ENCODE measurements at regions not wholly inside any gene's neighbourhood (a gene's known extent, or its start where the extent isn't known, plus 50 kb on each side); places are given as distances from the start of the nearest gene placed in this dataset.

GRCh38 chr16:6571044-6571443 lies 761.6 kb upstream of the RBFOX1 start:
- no peak for ATAC-seq
- TF ChIP-seq CTCF (IDR thresholded peaks at IDR 0.05), result no peak
- Histone ChIP-seq H3K4me1 (no peaks in the 10 kb centered on the region), H3K9me3 (no peaks in the 10 kb centered on the region), H3K4me3 (no peak overlapping the region), H3K27me3 (peaks cover 0 to 5% (median 0%) of the 10 kb centered on the region in 4 donors), H3K36me3 (no peaks in the 10 kb centered on the region), H3K27ac (no peak overlapping the region)
- FAIRE-seq, result no peak
- DNase-seq, result no peak
- WGBS, 2 donors, result 31 to 33% methylated on average over 5 of the region's 5 CpGs
- intact Hi-C loops (cut with DNase I), result no loop called here

- H3K9me3 ChIP-seq, result no peaks in the 10 kb centered on the region
- intact Hi-C loops (cut with DNase I), result no loop called here
Measured at GRCh38 chr16:6570530-6570929, 762.1 kb upstream of the RBFOX1 start.

GRCh38 chr16:6562986-6563385 lies 769.7 kb upstream of the RBFOX1 start:
- no peaks in the 10 kb centered on the region for H3K9me3 ChIP-seq
- H3K4me1 ChIP-seq, result no peaks in the 10 kb centered on the region
- no peaks in the 10 kb centered on the region for H3K27me3 ChIP-seq
- intact Hi-C loops (cut with DNase I), result no loop called here
- TF ChIP-seq CTCF (IDR thresholded peaks at IDR 0.05), result no peak
- ATAC-seq (no peak), FAIRE-seq (no peak), DNase-seq (no peak)
- H3K27ac ChIP-seq, result no peak overlapping the region
- WGBS, 2 donors, result 59 to 69% methylated on average over 3 of the region's 3 CpGs
- no peak overlapping the region for H3K4me3 ChIP-seq
- H3K36me3 ChIP-seq, result no peaks in the 10 kb centered on the region

More at GRCh38 chr16:6570530-6570929, 762.1 kb upstream of the RBFOX1 start:
- ATAC-seq (no peak), DNase-seq (no peak), FAIRE-seq (no peak)
- H3K36me3 ChIP-seq, result no peaks in the 10 kb centered on the region
- WGBS, 2 donors, result 75 to 78% methylated on average over 2 of the region's 2 CpGs
- H3K4me1 ChIP-seq, result no peaks in the 10 kb centered on the region
- H3K4me3 ChIP-seq, result no peak overlapping the region
- no peak overlapping the region for H3K27ac ChIP-seq
- H3K27me3 ChIP-seq, result peaks cover 0 to 5% (median 0%) of the 10 kb centered on the region in 4 donors
- no peak for TF ChIP-seq CTCF (IDR thresholded peaks at IDR 0.05)

DNA sequence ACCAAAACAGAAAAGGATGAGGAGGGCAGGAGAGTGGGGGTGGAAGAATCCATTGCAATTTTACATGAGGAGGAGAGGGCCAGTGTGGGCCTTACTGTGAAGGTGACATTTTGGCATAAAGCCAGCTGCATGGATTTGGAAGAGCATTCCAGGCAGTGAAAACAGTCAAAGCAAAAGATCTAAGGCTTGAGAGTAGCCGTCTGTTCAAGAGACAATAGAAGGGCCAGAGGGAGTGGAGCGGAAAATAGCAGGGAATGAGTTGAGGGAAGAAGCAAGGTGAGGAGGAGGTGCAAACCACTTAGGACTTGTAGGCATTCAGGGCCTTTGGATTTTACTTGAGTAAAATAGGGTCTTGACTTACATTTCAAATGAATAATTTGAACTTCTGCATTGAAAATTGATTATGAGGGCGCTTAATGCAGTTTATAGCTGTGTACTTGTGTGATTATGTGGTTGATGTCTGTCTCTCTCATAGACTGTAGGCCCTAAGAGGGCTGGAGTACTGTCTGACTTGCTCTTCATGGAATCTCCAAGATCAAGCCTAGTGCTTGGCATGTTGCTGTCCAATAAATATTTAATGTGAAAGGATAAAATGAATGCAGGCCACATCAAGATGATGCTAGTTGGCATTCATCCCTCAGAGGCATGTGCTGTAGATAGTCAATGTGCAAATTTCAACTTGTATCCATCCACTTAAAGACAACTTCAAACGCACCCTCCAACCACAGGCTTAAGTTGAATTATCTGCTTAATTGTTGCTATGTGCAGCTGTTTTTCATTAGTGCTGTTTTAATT lies 772.1 kb upstream of the RBFOX1 start:
- TF ChIP-seq CTCF (IDR thresholded peaks at IDR 0.05), result no peak
- 48 to 54% methylated on average over 4 of the region's 4 CpGs for WGBS, 2 donors
- intact Hi-C loops (cut with DNase I), result no loop called here
- Histone ChIP-seq H3K4me3 (no peak overlapping the region), H3K9me3 (no peaks in the 10 kb centered on the region), H3K27ac (no peak overlapping the region), H3K27me3 (peaks cover 0 to 8% (median 0%) of the 10 kb centered on the region in 4 donors), H3K36me3 (no peaks in the 10 kb centered on the region), H3K4me1 (no peaks in the 10 kb centered on the region)
- ATAC-seq (no peak), FAIRE-seq (no peak), DNase-seq (no peak)

GRCh38 chr16:6558661-6559060 lies 774.0 kb upstream of the RBFOX1 start:
- H3K4me3 ChIP-seq, result no peak overlapping the region
- WGBS, 2 donors, result 6 to 15% methylated on average over 7 of the region's 7 CpGs
- FAIRE-seq (no peak), DNase-seq (no peak), ATAC-seq (no peak)
- H3K27ac ChIP-seq, result no peak overlapping the region
- no peaks in the 10 kb centered on the region for H3K36me3 ChIP-seq
- peaks cover 0 to 9% (median 0%) of the 10 kb centered on the region in 4 donors for H3K27me3 ChIP-seq
- no peak for TF ChIP-seq CTCF (IDR thresholded peaks at IDR 0.05)
- no peaks in the 10 kb centered on the region for H3K9me3 ChIP-seq
- intact Hi-C loops (cut with DNase I), result no loop called here
- no peaks in the 10 kb centered on the region for H3K4me1 ChIP-seq
